Endothelial cell of umbilical vein (primary cell): ENCODE measurements at regions not wholly inside any gene's neighbourhood (a gene's known extent, or its start where the extent isn't known, plus 50 kb on each side); places are given as distances from the start of the nearest gene placed in this dataset.
A peak's percentile ranks its signal among the peaks of the same experiment; 100 is the strongest.

Source experiments
- BruUV-seq: library from RNA; stranded (reverse); fragments of 400-500 nt; replicated peaks from 2 replicates; lab custom pipeline; 2021; lab: Mats Ljungman, UMichigan
- CTCF ChIA-PET: fragments of 300-600, 350-600 bp; sonication (Branson Sonifier 250); formaldehyde crosslinking; loops from one replicate; lab custom pipeline; 2021; ENCODE audit warnings: antibody characterized with exemption, inconsistent platforms; lab: Charles Lee
- POLR2A ChIA-PET: fragments of 300-600, 350-600 bp; sonication (Branson Sonifier 250); formaldehyde crosslinking; loops from one replicate; lab custom pipeline; 2021; ENCODE audit warnings: antibody characterized with exemption, inconsistent platforms; lab: Charles Lee
- DNase-seq: peaks from one replicate; pipeline ENCODE4 v3.0.0-alpha.2; 2011; ENCODE audit warnings: low read depth, low spot score
- FAIRE-seq: peaks from 2 replicates; lab custom pipeline; 2011; peaks lifted over from hg19 to GRCh38; lab: Jason Lieb, UNC
- H2AFZ ChIP-seq: 2 replicates; pipeline ENCODE4 v1.6.0; 2012; ENCODE audit warnings: low read depth, low read length, control low read depth, inconsistent platforms
- H3K27ac ChIP-seq: 2 replicates; pipeline ENCODE4 v1.5.1; 2011; ENCODE audit warnings: low read depth, mild to moderate bottlenecking, control low read depth, low read length, moderate library complexity; ENCODE audit not compliant: insufficient read depth
- H3K27me3 ChIP-seq, 2 experiments: 2 replicates each; pipeline versions ENCODE4 v1.6.0 to v1.6.1; 2011; ENCODE audit warnings: low read length in 2 of 2, mixed read lengths in 1 of 2; ENCODE audit not compliant: control insufficient read depth in 2 of 2, insufficient read depth in 2 of 2
- H3K36me3 ChIP-seq, 2 experiments: 2 replicates in 1 of 2; 3 replicates in 1 of 2; pipeline ENCODE4 v1.5.1; 2011; ENCODE audit warnings: low read length in 2 of 2, mild to moderate bottlenecking in 1 of 2, moderate library complexity in 1 of 2; ENCODE audit not compliant: control insufficient read depth in 2 of 2, insufficient read depth in 2 of 2; ENCODE audit errors: extremely low read depth in 1 of 2
- H3K4me1 ChIP-seq: 3 replicates; pipeline ENCODE4 v1.5.1; 2011; ENCODE audit warnings: mild to moderate bottlenecking, low read length; ENCODE audit not compliant: control insufficient read depth, insufficient read depth; ENCODE audit errors: extremely low read depth
- H3K4me2 ChIP-seq: 2 replicates; pipeline ENCODE4 v1.6.1; 2011; ENCODE audit warnings: low read length, control low read depth, mixed read lengths; ENCODE audit not compliant: insufficient read depth
- H3K4me3 ChIP-seq, 3 experiments: fragments of 200-600 bp in 1 of 3; sonication (generic), shearing (Covaris generic) in 1 of 3; replicated peaks in 1 of 3; 2 replicates each; pipeline ENCODE4 v1.5.1; 2011 to 2016; ENCODE audit warnings: control low read depth in 3 of 3, low read length in 3 of 3, mild to moderate bottlenecking in 2 of 3, inconsistent platforms in 1 of 3, low read depth in 1 of 3, moderate library complexity in 1 of 3; ENCODE audit not compliant: insufficient read depth in 1 of 3
- H3K79me2 ChIP-seq: 2 replicates; pipeline ENCODE4 v1.6.0; 2012; ENCODE audit warnings: low read length, inconsistent platforms; ENCODE audit not compliant: control insufficient read depth, insufficient read depth
- H3K9ac ChIP-seq: replicated peaks from 2 replicates; pipeline ENCODE3; 2011; ENCODE audit warnings: low read length, control low read depth; ENCODE audit not compliant: insufficient read depth; ENCODE audit errors: extremely low read depth
- H3K9me1 ChIP-seq: replicated peaks from 3 replicates; pipeline ENCODE4 v1.6.0; 2011; ENCODE audit warnings: mild to moderate bottlenecking, low read length; ENCODE audit not compliant: control insufficient read depth, insufficient read depth; ENCODE audit errors: extremely low read depth
- H3K9me3 ChIP-seq: replicated peaks from 2 replicates; pipeline ENCODE4 v1.5.1; 2012; ENCODE audit warnings: low read length, inconsistent platforms; ENCODE audit not compliant: control insufficient read depth, insufficient read depth
- H4K20me1 ChIP-seq: replicated peaks from 2 replicates; pipeline ENCODE3; 2011; ENCODE audit warnings: mild to moderate bottlenecking, low read length; ENCODE audit not compliant: control insufficient read depth, insufficient read depth; ENCODE audit errors: extremely low read depth
- CTCF ChIP-seq, 2 donors: IDR thresholded peaks; 1 replicate in 1 of 2; 2 replicates in 1 of 2; pipeline ENCODE4 v1.5.1; 2011; ENCODE audit warnings: low read length in 2 of 2, mild to moderate bottlenecking in 2 of 2, moderate library complexity in 2 of 2, control low read depth in 1 of 2, inconsistent platforms in 1 of 2, low read depth in 1 of 2; ENCODE audit not compliant: insufficient read depth in 1 of 2; ENCODE audit errors: extremely low read depth in 1 of 2
- EZH2 ChIP-seq: IDR thresholded peaks from 2 replicates; pipeline ENCODE4 v1.6.1; 2012; ENCODE audit warnings: borderline replicate concordance, low read depth, mild to moderate bottlenecking, moderate library complexity, low read length, inconsistent platforms; ENCODE audit not compliant: severe bottlenecking
- FOS ChIP-seq: IDR thresholded peaks from 2 replicates; pipeline ENCODE4 v1.6.1; 2011; ENCODE audit warnings: mild to moderate bottlenecking, low read length, moderate library complexity, borderline replicate concordance; ENCODE audit not compliant: insufficient read depth
- GATA2 ChIP-seq: IDR thresholded peaks from 2 replicates; pipeline ENCODE4 v1.7.0; 2011; ENCODE audit warnings: low read depth, mild to moderate bottlenecking, moderate library complexity, mixed read lengths, low read length; ENCODE audit not compliant: insufficient read length, insufficient read depth
- JUN ChIP-seq: IDR thresholded peaks from 2 replicates; pipeline ENCODE4 v1.6.1; 2011; ENCODE audit warnings: borderline replicate concordance, low read depth; ENCODE audit not compliant: insufficient read length, insufficient read depth
- MYC ChIP-seq: IDR thresholded peaks from one replicate; pipeline ENCODE4 v1.6.1; 2011; ENCODE audit warnings: mild to moderate bottlenecking, low read depth, low read length
- POLR2A ChIP-seq: IDR thresholded peaks from 2 replicates; pipeline ENCODE4 v1.6.1; 2012; ENCODE audit warnings: low read depth, mild to moderate bottlenecking, control low read depth, low read length
- POLR2AphosphoS5 ChIP-seq: IDR thresholded peaks from 2 replicates; pipeline ENCODE4 v1.6.1; 2012; ENCODE audit warnings: low read depth, mild to moderate bottlenecking, control low read depth, low read length, moderate library complexity; ENCODE audit not compliant: insufficient read depth
- dilution Hi-C: fragments of 300-500 bp; cut with MboI; formaldehyde crosslinking; loops from one replicate; pipeline ENCODE4 v1.15.0; 2019; ENCODE audit warnings: low sequenced_read_pairs; ENCODE audit not compliant: extremely low pct_ligation_motif_present
- intact Hi-C: fragments of 100-400 bp; cut with micrococcal nuclease; formaldehyde crosslinking; loops from one replicate; pipeline ENCODE4 v1.10.0; 2022
- TF ChIP-seq, protein P1 (sequence below): IDR thresholded peaks from 2 replicates; pipeline ENCODE4 v1.6.1; 2011; ENCODE audit not compliant: insufficient read depth, insufficient read length

DNA sequence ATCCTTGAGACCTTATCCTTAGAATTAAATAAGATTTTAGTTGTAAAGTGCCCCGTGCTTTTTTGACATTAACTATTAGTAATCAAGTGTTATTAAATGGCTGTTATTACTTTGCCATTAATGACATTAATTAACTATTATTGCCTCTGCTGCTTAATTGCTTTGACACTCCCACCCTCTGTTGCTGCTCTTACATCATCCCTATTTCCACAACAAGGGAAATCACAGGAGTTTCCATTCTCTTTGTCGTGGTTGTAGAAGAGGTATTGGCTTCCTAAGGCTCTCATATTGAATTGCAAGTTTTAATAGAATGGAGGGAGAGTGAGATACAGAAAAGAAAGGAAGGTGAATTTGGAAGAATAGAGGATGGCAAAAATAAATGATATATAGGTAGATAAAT is 545.8 kb downstream of the MMUT start:
- TF ChIP-seq POLR2AphosphoS5 (no peak), FOS (no peak), JUN (no peak), CTCF (IDR thresholded peaks at IDR 0.05; ENCODE audit: extremely low read depth in 1 of 2, insufficient read depth in 1 of 2, low read depth in 1 of 2, low read length in 2 of 2) (no peak), POLR2A (no peak), MYC (no peak)
- TF ChIP-seq, protein P1, sequence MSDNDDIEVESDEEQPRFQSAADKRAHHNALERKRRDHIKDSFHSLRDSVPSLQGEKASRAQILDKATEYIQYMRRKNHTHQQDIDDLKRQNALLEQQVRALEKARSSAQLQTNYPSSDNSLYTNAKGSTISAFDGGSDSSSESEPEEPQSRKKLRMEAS = no peak
- Histone ChIP-seq H2AFZ (no peak overlapping the region), H3K79me2 (no peaks in the 10 kb centered on the region), H4K20me1 (no peaks in the 10 kb centered on the region), H3K27me3 (no peaks in the 10 kb centered on the region), H3K9ac (no peak overlapping the region), H3K4me1 (no peaks in the 10 kb centered on the region), H3K27ac (no peak overlapping the region), H3K4me3 (no peak overlapping the region), H3K9me3 (no peaks in the 10 kb centered on the region), H3K9me1 (no peaks in the 10 kb centered on the region), H3K36me3 (no peaks in the 10 kb centered on the region), H3K4me2 (no peak overlapping the region)
- CTCF ChIA-PET = no interaction called here
- POLR2A ChIA-PET = no interaction called here
- dilution Hi-C loops = no loop called here
- intact Hi-C loops = no loop called here
- DNase-seq = no peak
- no TSS peak for BruUV-seq
- no peak for FAIRE-seq

DNA sequence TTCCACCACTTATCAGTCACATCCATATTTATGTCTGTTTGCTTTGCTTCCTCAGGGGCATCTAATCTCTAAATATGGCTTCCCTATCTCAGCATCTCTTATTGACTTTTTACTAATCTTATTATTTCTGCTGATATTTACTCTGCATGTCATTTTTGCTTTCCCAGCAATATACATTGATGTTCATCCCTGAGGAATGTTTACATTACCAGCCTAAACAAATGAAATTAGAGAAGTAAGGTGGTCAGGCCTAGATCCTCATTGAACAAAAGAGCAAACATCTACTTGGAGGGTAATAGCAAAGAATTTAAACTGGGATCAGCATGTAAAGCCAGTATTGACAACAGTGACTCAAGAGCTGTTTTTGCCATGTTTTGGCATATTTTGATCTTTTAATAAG is 546.4 kb downstream of the MMUT start:
- Histone ChIP-seq H3K9me3 (no peaks in the 10 kb centered on the region), H3K27me3 (no peaks in the 10 kb centered on the region), H3K4me2 (no peak overlapping the region), H4K20me1 (no peaks in the 10 kb centered on the region), H3K4me3 (no peak overlapping the region), H3K36me3 (no peaks in the 10 kb centered on the region), H2AFZ (no peak overlapping the region), H3K9me1 (no peaks in the 10 kb centered on the region), H3K9ac (no peak overlapping the region), H3K27ac (no peak overlapping the region), H3K4me1 (no peaks in the 10 kb centered on the region), H3K79me2 (no peaks in the 10 kb centered on the region)
- TF ChIP-seq FOS (no peak), CTCF (IDR thresholded peaks at IDR 0.05; ENCODE audit: extremely low read depth in 1 of 2, insufficient read depth in 1 of 2, low read depth in 1 of 2, low read length in 2 of 2) (no peak), MYC (no peak), POLR2A (no peak), EZH2 (no peak), JUN (no peak), GATA2 (no peak), POLR2AphosphoS5 (no peak)
- TF ChIP-seq, protein P1 = no peak
- dilution Hi-C loops (no loop called here), intact Hi-C loops (no loop called here)
- CTCF ChIA-PET = no interaction called here
- DNase-seq (peak; percentile 1), FAIRE-seq (no peak)
- BruUV-seq = no TSS peak
- POLR2A ChIA-PET = no interaction called here
